ENCODE measurements at regions not wholly inside any gene's neighbourhood (a gene's known extent, or its start where the extent isn't known, plus 50 kb on each side); places are given as distances from the start of the nearest gene placed in this dataset.

- no peak for TF ChIP-seq POLR2AphosphoS5 (IDR thresholded peaks at IDR 0.05)
- TF ChIP-seq CTCF (IDR thresholded peaks at IDR 0.05), result peak in 1 of 3 experiments; percentile 17
- no peak for TF ChIP-seq POLR2A (IDR thresholded peaks at IDR 0.05; ENCODE audit: low read depth)
Observed at GRCh38 chr6:102619585-102619984, 1226.1 kb downstream of the GRIK2 start.

All from esophagus muscularis mucosa (tissue), 3 donors.